ENCODE measurements at regions not wholly inside any gene's neighbourhood (a gene's known extent, or its start where the extent isn't known, plus 50 kb on each side); places are given as distances from the start of the nearest gene placed in this dataset.

GRCh38 chr1:4585705-4586104 lies 68.7 kb upstream of the AJAP1 start:
- TF ChIP-seq POLR2A (IDR thresholded peaks at IDR 0.05) = no peak
- TF ChIP-seq CTCF (IDR thresholded peaks at IDR 0.05) = no peak
